B cell (primary cell): ENCODE measurements at regions not wholly inside any gene's neighbourhood (a gene's known extent, or its start where the extent isn't known, plus 50 kb on each side); places are given as distances from the start of the nearest gene placed in this dataset.

Experiments
- ATAC-seq: fragments of 200-7000 bp; cut with Tn5 transposase; one replicate; pipeline ENCODE4 v1.10.0; 2021; ENCODE audit warnings: low read depth, mild to moderate bottlenecking, moderate number of reproducible peaks, moderate library complexity
- CTCF ChIA-PET: fragments of 350-600 bp; sonication (Branson Sonifier 250); formaldehyde crosslinking; loops from one replicate; lab custom pipeline; 2021; ENCODE audit warnings: antibody characterized with exemption, inconsistent platforms; lab: Charles Lee
- POLR2A ChIA-PET: fragments of 350-600 bp; sonication (Branson Sonifier 250); formaldehyde crosslinking; loops from one replicate; lab custom pipeline; 2021; ENCODE audit warnings: antibody characterized with exemption; lab: Charles Lee
- DNase-seq: peaks from one replicate; pipeline ENCODE4 v3.0.0; 2013
- H2AFZ ChIP-seq: 2 replicates; pipeline ENCODE4 v1.6.1; 2012; ENCODE audit warnings: mild to moderate bottlenecking, low read depth, low read length; ENCODE audit not compliant: insufficient read depth, poor library complexity, severe bottlenecking
- H3K27ac ChIP-seq, 2 donors: 1 replicate in 1 of 2; 2 replicates in 1 of 2; pipeline ENCODE4 v1.5.1; 2012 to 2013; ENCODE audit warnings: low read length in 2 of 2, mild to moderate bottlenecking in 2 of 2, moderate library complexity in 1 of 2
- H3K27me3 ChIP-seq, 4 experiments: fragments of 200-600 bp in 1 of 4; sonication (generic) in 1 of 4; replicated peaks in 1 of 4; 1 replicate in 2 of 4; 2 replicates in 2 of 4; pipeline versions ENCODE4 v1.6.1 to v1.7.0; 2013 to 2016; ENCODE audit warnings: low read length in 3 of 4, mild to moderate bottlenecking in 2 of 4, mixed read lengths in 1 of 4, moderate library complexity in 1 of 4; ENCODE audit not compliant: insufficient read depth in 4 of 4, control insufficient read depth in 3 of 4; ENCODE audit errors: control extremely low read depth in 1 of 4
- H3K36me3 ChIP-seq, 2 experiments: replicated peaks in 1 of 2; 1 replicate in 1 of 2; 2 replicates in 1 of 2; pipeline versions ENCODE4 v1.6.1 to v1.7.1; 2013; ENCODE audit warnings: low read length in 1 of 2; ENCODE audit not compliant: insufficient read depth in 2 of 2, control insufficient read depth in 1 of 2; ENCODE audit errors: control extremely low read depth in 1 of 2, extremely low read depth in 1 of 2
- H3K4me1 ChIP-seq, 2 donors: fragments of 200-600 bp in 1 of 2; sonication (generic) in 1 of 2; 1 replicate in 1 of 2; 2 replicates in 1 of 2; pipeline versions ENCODE4 v1.5.1 to v1.6.1; 2013 to 2017; ENCODE audit warnings: low read length in 2 of 2; ENCODE audit not compliant: control insufficient read depth in 2 of 2, insufficient read depth in 2 of 2
- H3K4me2 ChIP-seq: replicated peaks from 2 replicates; pipeline ENCODE3; 2012; ENCODE audit warnings: mild to moderate bottlenecking, low read depth, low read length; ENCODE audit not compliant: poor library complexity, severe bottlenecking
- H3K4me3 ChIP-seq, 5 experiments: fragments of 200-600 bp in 1 of 5; sonication (generic) in 1 of 5; 1 replicate in 3 of 5; 2 replicates in 2 of 5; pipeline versions ENCODE4 v1.5.1 to v1.7.0; 2011 to 2016; ENCODE audit warnings: low read length in 4 of 5, mild to moderate bottlenecking in 4 of 5, low read depth in 2 of 5, control low read depth in 1 of 5, moderate library complexity in 1 of 5; ENCODE audit not compliant: insufficient read depth in 1 of 5; ENCODE audit errors: control extremely low read depth in 1 of 5, extremely low read depth in 1 of 5
- H3K79me2 ChIP-seq: fragments of 200-600 bp; sonication (generic); one replicate; pipeline ENCODE4 v1.6.0; 2016; ENCODE audit warnings: low read length; ENCODE audit not compliant: control insufficient read depth, insufficient read depth
- H3K9ac ChIP-seq: fragments of 200-600 bp; sonication (generic); 2 replicates; pipeline ENCODE4 v1.6.1; 2017; ENCODE audit warnings: mild to moderate bottlenecking, low read length, moderate library complexity
- H3K9me3 ChIP-seq, 3 donors: one replicate each; pipeline versions ENCODE4 v1.6.1 to v1.7.1; 2013; ENCODE audit warnings: low read length in 2 of 3; ENCODE audit not compliant: control insufficient read depth in 2 of 3, insufficient read depth in 1 of 3; ENCODE audit errors: control extremely low read depth in 1 of 3
- H4K20me1 ChIP-seq: 2 replicates; pipeline ENCODE4 v1.6.0; 2012; ENCODE audit warnings: mild to moderate bottlenecking, low read length; ENCODE audit not compliant: insufficient read depth, control insufficient read depth, poor library complexity, severe bottlenecking
- H3K27ac Mint-ChIP-seq: one replicate; pipeline ENCODE4 v1.8.0; 2021; ENCODE audit warnings: mixed read lengths
- H3K27me3 Mint-ChIP-seq: one replicate; pipeline ENCODE4 v1.8.0; 2021; ENCODE audit warnings: mixed read lengths
- H3K4me1 Mint-ChIP-seq: one replicate; pipeline ENCODE4 v1.8.0; 2021; ENCODE audit warnings: mixed read lengths
- H3K4me3 Mint-ChIP-seq: one replicate; pipeline ENCODE4 v1.8.0; 2021; ENCODE audit warnings: mixed read lengths
- H3K9me3 Mint-ChIP-seq: one replicate; pipeline ENCODE4 v1.8.0; 2022; ENCODE audit warnings: mixed read lengths; ENCODE audit not compliant: insufficient read depth
- EZH2 ChIP-seq: IDR thresholded peaks from 2 replicates; pipeline ENCODE4 v1.6.1; 2012; ENCODE audit warnings: borderline replicate concordance, low read depth, mild to moderate bottlenecking, moderate library complexity, low read length; ENCODE audit not compliant: insufficient read depth, poor library complexity, severe bottlenecking
- WGBS: methylation state at CpG from one replicate; pipeline ENCODE4 v1.1.5; 2013; ENCODE audit warnings: missing lambda C conversion rate; ENCODE audit not compliant: insufficient coverage; 5-methylcytosine and 5-hydroxymethylcytosine counted together
- intact Hi-C: fragments of 100-400 bp; cut with micrococcal nuclease; formaldehyde crosslinking; loops from one replicate; pipeline ENCODE4 v1.10.0; 2022
- TF ChIP-seq, protein P1 (sequence below): fragments of 200-600 bp; IDR thresholded peaks from one replicate; pipeline ENCODE4 v1.8.0; 2022; ENCODE audit warnings: antibody characterized with exemption, mild to moderate bottlenecking

DNA sequence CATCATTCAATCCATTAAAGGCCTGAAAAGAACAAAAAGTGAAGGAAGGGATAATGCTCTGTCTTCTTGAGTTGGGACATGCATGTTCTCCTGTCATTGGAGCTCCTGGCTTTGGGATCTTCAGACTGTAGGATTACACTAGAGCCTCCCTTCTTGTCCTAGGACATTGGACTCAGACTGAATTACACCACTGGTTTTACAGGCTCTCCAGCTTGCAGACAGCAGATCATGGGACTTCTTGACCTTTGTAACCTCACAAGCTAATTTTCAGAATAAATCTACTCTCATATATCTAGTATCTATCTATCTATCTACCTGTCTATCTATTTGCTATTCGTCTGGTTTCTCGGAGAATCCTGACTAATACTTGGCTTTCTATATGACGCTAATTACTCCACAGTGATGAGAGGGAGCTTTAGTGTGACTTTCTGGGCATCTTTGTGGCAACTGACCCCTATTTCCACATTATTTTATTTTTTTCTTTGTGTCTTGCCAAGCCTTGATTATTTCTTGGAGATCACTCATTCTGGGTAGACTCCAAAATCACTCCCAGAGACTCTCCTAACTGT is 151.9 kb upstream of the ZNF184 start:
- H4K20me1 ChIP-seq = no peaks in the 10 kb centered on the region
- no peak overlapping the region for H2AFZ ChIP-seq
- H3K9me3 Mint-ChIP-seq = no peaks in the 10 kb centered on the region
- no peak overlapping the region for H3K27ac ChIP-seq
- intact Hi-C loops = no loop called here
- H3K4me2 ChIP-seq = no peak overlapping the region
- DNase-seq (no peak), ATAC-seq (no peak)
- H3K27me3 ChIP-seq = peaks cover 0 to 34% (median 17%) of the 10 kb centered on the region in 4 experiments
- no peaks in the 10 kb centered on the region for H3K36me3 ChIP-seq
- H3K4me3 ChIP-seq = no peak overlapping the region
- no peaks in the 10 kb centered on the region for H3K9me3 ChIP-seq
- no peaks in the 10 kb centered on the region for H3K4me1 Mint-ChIP-seq
- H3K9ac ChIP-seq = no peak overlapping the region
- no peak overlapping the region for H3K4me3 Mint-ChIP-seq
- no peaks in the 10 kb centered on the region for H3K79me2 ChIP-seq
- WGBS = no CpG with 5 or more reads among the region's 3 CpGs
- peaks cover 71% of the 10 kb centered on the region for H3K27me3 Mint-ChIP-seq
- no peaks in the 10 kb centered on the region for H3K4me1 ChIP-seq
- CTCF ChIA-PET = no interaction called here
- TF ChIP-seq, protein P1, sequence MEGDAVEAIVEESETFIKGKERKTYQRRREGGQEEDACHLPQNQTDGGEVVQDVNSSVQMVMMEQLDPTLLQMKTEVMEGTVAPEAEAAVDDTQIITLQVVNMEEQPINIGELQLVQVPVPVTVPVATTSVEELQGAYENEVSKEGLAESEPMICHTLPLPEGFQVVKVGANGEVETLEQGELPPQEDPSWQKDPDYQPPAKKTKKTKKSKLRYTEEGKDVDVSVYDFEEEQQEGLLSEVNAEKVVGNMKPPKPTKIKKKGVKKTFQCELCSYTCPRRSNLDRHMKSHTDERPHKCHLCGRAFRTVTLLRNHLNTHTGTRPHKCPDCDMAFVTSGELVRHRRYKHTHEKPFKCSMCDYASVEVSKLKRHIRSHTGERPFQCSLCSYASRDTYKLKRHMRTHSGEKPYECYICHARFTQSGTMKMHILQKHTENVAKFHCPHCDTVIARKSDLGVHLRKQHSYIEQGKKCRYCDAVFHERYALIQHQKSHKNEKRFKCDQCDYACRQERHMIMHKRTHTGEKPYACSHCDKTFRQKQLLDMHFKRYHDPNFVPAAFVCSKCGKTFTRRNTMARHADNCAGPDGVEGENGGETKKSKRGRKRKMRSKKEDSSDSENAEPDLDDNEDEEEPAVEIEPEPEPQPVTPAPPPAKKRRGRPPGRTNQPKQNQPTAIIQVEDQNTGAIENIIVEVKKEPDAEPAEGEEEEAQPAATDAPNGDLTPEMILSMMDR = no peak
- TF ChIP-seq EZH2 = no peak
- no peak overlapping the region for H3K27ac Mint-ChIP-seq
- POLR2A ChIA-PET = no interaction called here

DNA sequence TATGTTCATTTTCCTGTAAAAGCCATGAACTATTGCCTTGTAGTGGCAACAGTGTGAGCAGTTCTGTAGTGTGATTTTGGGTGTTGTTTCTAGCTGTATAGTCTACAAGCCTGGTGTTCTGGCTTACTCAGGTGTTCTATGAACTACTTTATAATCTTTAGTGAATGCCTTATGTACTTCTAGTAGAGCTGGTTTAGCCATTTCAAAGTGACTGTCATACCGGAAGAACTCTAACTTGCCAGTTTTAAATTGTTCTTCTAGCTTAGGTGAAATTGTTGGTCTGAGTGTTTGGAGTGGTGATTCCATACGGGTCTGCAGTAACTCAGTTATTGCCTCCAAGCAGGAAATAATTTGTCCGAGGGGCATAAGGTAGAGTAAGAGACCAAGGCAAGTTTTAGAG is 150.2 kb upstream of the ZNF184 start:
- no peak for TF ChIP-seq EZH2
- TF ChIP-seq, protein P1 = no peak
- H3K9ac ChIP-seq = no peak overlapping the region
- WGBS = 88% methylated on average over 3 of the region's 3 CpGs
- H3K36me3 ChIP-seq = no peaks in the 10 kb centered on the region
- no peak overlapping the region for H3K4me3 ChIP-seq
- no peak overlapping the region for H3K4me2 ChIP-seq
- H3K79me2 ChIP-seq = no peaks in the 10 kb centered on the region
- H3K4me3 Mint-ChIP-seq = no peak overlapping the region
- intact Hi-C loops = no loop called here
- H3K27ac Mint-ChIP-seq = no peak overlapping the region
- ATAC-seq (no peak), DNase-seq (no peak)
- H3K4me1 Mint-ChIP-seq = peaks cover 2% of the 10 kb centered on the region
- peaks cover 0 to 6% (median 0%) of the 10 kb centered on the region in 3 donors for H3K9me3 ChIP-seq
- POLR2A ChIA-PET = no interaction called here
- peaks cover 77% of the 10 kb centered on the region for H3K27me3 Mint-ChIP-seq
- H2AFZ ChIP-seq = no peak overlapping the region
- H3K4me1 ChIP-seq = peaks cover 0 to under 1% of the 10 kb centered on the region in 2 donors
- no peaks in the 10 kb centered on the region for H3K9me3 Mint-ChIP-seq
- H3K27ac ChIP-seq = no peak overlapping the region
- CTCF ChIA-PET = no interaction called here
- peaks cover 0 to 39% (median 23%) of the 10 kb centered on the region in 4 experiments for H3K27me3 ChIP-seq
- H4K20me1 ChIP-seq = no peaks in the 10 kb centered on the region
